SK-N-MC (cell line): ENCODE measurements at regions not wholly inside any gene's neighbourhood (a gene's known extent, or its start where the extent isn't known, plus 50 kb on each side); places are given as distances from the start of the nearest gene placed in this dataset.

Experiments used
- EZH2 ChIP-seq: fragments of 200-600 bp; sonication (generic); IDR thresholded peaks from one replicate; pipeline ENCODE4 v1.6.1; 2017; ENCODE audit warnings: antibody characterized with exemption
- FOXP2 ChIP-seq: optimal IDR thresholded peaks from 2 replicates; pipeline ENCODE3; 2011; ENCODE audit warnings: mild to moderate bottlenecking, moderate library complexity; ENCODE audit not compliant: insufficient read depth; ENCODE audit errors: extremely low read length, control extremely low read depth
- POLR2AphosphoS5 ChIP-seq: IDR thresholded peaks from 2 replicates; pipeline ENCODE4 v1.6.1; 2012; ENCODE audit warnings: mild to moderate bottlenecking, low read depth, low read length, borderline replicate concordance

- no peak for TF ChIP-seq EZH2
- TF ChIP-seq POLR2AphosphoS5 = no peak
- TF ChIP-seq FOXP2 = no peak
Measured at GRCh38 chr11:26790738-26791137, 68.9 kb upstream of the SLC5A12 start.
